ENCODE measurements at regions not wholly inside any gene's neighbourhood (a gene's known extent, or its start where the extent isn't known, plus 50 kb on each side); places are given as distances from the start of the nearest gene placed in this dataset.
"Not testable (repeated sequence)": the region's sequence is repeated elsewhere in the genome, so short reads cannot be mapped to it uniquely, and the experiment has no call there.

DNA sequence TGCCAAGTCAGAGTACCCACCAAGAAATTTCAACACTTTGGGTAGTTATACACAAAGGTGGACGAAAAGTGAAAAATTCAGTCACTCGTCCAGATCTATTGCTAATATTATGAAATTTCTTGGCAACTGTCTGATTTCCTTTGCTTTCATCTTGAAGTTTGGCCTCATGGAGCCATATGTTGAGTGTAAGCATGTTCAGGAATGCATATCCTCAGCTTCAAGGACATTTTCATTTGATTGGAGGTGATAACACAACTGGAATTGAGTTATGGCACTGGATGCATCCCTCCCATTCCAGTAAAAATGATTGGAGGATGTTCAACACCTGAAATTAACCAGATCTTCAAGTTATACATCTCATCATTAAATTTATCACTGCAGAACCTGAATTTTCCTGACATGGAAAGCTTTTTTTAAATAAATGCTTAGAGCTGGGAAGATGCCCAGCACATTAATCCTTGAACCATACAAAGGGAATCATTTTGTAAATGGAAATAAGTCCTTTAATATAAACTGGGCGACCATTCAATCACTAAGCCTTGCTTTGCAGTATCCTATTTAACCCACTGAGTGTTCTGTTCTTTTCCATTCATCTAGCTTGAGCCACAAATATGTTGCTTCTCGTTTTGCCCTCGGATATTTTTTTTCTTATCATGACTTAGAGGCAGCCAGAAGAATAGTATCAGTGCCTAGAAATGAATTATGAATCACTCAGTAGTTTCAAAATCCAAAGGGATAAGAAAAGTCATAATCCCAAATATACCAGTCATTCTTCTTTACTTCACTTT is 273.7 kb upstream of the PIK3R1 start:
- peak; percentile 22 for DNase-seq (ENCODE audit: low read depth, low spot score)

DNA sequence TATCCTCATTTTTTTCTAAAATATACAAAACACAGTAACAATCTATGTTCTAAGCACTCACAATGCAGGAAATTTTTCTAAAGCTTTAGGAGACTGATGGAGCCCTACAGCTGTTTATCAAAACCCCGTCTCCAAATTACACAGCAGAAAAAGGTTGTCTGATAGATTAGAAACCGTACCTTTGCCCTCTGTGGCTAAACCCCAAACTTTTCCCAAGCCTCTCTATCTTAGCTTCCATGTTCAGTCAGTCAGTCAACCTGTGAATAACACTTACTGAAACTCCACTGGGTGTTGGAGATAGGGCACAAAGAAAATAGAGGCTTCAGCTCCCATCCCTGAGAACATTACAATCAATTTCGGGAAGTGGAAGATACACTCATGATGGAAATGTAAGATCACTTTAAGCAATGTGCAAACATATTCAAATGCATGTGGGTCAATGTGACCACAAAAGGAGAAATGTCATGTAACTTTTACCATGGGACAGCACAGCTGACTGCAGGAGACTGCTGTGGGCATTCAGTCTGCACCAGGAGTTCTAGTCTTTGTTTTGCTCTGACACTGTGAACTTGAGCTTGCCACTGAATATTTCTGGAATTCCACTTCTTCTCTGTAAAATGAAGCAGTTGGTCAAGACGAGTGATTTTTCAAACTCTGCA is 279.5 kb upstream of the PIK3R1 start:
- peak; percentile 16 for DNase-seq (ENCODE audit: low read depth, low spot score)

- DNase-seq (ENCODE audit: low read depth, low spot score) = no peak
Measured at GRCh38 chr5:67934976-67935375, 280.6 kb upstream of the PIK3R1 start.

- no peak for DNase-seq (ENCODE audit: low read depth, low spot score)
Measured at GRCh38 chr5:67925511-67925910, 290.0 kb upstream of the PIK3R1 start.

DNA sequence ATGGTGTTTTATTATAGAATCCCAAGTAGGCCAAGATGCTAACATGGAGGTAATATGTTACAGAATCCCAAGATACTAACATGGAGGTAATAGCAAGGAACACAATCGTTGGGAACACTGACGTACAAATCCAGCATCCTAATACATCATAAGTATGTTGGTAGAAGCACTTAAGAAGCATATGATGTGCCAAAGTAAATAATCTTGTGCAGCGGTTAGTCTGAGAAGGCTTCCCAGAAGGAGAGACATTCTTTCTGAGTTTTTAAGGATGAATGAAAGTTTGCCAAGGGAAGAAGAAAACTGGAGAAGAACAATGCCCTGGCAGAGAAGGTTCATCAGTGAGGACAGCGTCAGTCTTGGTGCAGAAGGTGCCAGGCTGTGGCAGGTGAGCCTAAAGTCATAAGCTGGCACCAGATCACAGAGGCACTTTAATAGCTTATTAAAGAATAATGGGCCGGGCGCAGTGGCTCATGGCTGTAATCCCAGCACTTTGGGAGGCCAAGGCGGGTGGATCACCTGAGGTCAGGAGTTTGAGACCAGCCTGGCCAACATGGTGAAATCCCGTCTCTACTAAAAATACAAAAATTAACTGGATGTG is 294.5 kb upstream of the PIK3R1 start:
- peak; percentile 33 for DNase-seq (ENCODE audit: low read depth, low spot score)

- DNase-seq (ENCODE audit: low read depth, low spot score) = not testable (repeated sequence)
Measured at GRCh38 chr5:67919532-67919931, 296.0 kb upstream of the PIK3R1 start.

DNA sequence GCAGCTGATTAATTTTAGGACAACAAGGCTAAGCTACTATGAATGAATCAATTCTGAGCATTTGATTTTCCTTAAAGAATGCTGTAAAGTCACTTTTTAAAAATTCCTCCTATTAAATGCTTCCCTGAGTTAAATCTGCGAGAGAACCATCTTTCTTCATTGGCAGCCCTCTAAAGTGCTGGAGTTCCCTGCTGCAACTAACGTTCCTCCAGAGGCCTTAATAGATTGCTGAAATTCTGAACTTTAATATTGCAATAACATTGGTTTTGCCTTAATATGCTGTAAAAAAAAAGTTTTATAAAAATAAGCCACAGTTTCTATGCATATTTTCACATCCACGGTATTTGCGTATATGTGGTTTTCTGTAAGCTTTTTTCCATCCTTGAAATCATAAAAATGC is 298.0 kb upstream of the PIK3R1 start:
- no peak for DNase-seq (ENCODE audit: low read depth, low spot score)

- no peak for DNase-seq (ENCODE audit: low read depth, low spot score)
Measured at GRCh38 chr5:67910546-67910945, 305.0 kb upstream of the PIK3R1 start.

GRCh38 chr5:67908126-67908765 is 307.3 kb upstream of the PIK3R1 start:
- DNase-seq (ENCODE audit: low read depth, low spot score) = no peak

- DNase-seq (ENCODE audit: low read depth, low spot score) = no peak
Measured at GRCh38 chr5:67904366-67904765, 311.2 kb upstream of the PIK3R1 start.

DNA sequence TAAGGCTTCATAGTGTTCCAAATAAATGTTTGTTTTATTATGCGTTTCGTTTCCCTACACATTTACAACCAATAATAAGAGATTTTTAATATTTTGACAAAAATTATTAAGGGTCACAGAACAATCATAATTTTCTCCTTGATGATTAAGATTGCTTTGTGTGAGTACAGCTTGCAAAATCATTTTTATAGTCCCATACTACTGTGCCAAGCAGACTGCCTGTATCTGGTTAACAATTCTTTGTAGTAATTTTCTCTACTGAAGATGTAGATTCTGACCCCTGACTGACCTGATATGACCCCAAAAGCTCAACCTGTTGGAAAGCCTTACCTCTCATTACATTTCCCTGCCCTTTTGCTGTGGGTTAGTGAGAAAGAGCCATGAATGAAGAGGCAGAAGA is 311.9 kb upstream of the PIK3R1 start:
- DNase-seq (ENCODE audit: low read depth, low spot score) = no peak

DNA sequence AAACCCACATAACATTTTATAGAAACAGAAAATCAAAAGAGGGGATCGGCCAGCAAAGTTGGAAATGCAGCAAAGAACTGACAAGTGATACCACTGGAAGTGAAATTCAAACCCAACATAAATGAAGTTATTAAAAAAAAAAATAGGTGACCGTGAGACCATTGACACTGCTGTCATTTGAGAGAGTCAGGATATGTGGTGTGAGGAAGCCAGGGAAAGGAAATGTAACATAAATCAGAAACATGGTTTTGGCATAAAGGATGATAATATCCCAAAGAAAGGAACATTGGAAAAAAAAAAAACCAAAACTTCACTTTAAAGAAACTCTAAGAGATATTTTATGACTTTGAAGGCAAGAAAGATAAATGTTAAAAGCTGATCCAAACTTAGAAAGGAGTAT is 312.4 kb upstream of the PIK3R1 start:
- no peak for DNase-seq (ENCODE audit: low read depth, low spot score)

- no peak for DNase-seq (ENCODE audit: low read depth, low spot score)
Measured at GRCh38 chr5:67902497-67902830, 313.1 kb upstream of the PIK3R1 start.

DNA sequence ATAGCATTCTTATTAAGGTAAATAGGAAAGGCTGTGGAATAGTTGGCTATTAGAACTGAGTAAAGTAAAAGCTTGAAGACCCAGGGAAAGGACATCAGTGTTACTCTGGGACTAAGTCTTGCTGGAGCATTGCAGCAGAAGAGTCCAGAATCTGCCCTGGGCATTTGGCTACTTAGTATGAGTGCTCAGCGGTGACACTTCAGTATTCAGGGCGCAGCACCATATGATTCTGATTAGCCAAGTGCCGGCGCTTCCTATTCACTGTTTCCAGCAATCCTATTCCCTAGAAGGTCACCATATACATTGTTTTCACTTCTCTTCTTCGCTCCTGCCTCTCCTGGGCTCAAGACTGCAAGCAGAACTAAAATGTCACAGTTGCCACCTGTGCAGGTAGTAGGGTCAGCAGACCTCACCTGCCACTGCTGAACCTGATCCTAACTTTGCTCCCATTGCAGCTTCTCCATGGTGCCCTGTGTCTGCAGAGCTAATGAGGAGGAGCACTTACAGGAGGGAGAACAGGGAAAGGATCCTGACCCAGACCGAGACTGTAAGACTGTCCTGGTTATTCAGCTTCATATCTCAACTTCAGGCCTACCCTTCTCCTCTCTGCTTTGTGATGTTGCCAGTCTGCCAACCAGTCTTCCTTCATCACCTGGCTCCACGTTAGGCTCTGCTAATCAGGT is 313.6 kb upstream of the PIK3R1 start:
- no peak for DNase-seq (ENCODE audit: low read depth, low spot score)

DNA sequence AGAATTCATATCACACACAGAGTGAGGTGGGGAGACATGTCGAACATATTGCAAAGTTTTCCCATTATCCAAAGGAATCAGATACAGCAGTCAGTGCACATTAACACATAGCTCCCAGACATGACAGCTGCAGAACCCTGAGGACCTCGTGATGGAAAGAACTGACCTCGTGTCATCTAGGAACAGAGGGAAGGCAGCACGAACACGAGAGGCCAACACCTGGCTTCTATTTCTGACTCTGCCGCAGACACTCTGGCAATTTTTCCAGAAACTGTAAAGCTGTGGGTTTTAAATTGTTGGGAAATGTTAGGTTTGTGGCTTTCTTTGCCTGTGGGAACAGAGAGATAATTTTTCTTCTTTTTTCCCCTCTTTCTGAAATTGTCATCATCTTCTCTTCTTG is 315.0 kb upstream of the PIK3R1 start:
- DNase-seq (ENCODE audit: low read depth, low spot score) = peak; percentile 2

DNA sequence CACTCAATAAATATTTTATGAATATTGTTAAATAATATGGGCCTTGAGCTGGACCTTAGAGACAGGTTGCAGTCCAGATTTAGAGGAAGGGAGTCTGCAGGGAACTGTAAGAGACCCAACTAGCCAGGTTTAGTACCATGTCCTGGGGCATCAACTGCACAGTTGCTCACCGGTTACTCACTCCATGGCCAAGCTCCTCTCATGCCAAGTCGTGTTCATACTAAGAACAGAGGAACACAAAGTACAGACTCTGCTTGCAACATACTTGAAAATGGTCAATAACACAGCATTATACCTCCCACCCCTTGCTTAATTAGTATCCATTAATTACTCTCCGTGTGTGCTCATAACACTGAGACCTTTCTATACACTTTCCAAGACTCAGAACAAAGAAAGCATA is 317.6 kb upstream of the PIK3R1 start:
- no peak for DNase-seq (ENCODE audit: low read depth, low spot score)

GRCh38 chr5:67897431-67897830 is 318.1 kb upstream of the PIK3R1 start:
- no peak for DNase-seq (ENCODE audit: low read depth, low spot score)

DNA sequence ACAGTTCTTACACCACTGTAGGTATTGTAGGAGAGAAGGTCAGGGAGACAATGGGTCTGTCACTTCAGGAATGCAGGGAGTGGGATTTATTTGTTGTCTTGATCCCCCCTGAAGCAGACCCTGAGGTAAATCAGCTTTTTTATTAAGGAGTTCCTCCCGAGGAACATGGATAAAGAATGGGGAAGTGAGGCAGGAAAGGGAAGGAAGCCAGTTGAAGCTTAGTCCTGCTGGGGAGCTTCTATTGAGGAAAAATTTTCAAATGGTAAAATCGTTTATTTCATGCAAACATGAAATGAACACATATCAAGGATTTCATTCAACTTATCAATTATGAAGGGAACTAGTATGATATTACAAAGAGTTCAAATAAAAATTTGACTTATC is 318.6 kb upstream of the PIK3R1 start:
- no peak for DNase-seq (ENCODE audit: low read depth, low spot score)

- DNase-seq (ENCODE audit: low read depth, low spot score) = no peak
Measured at GRCh38 chr5:67896311-67896929, 319.1 kb upstream of the PIK3R1 start.

DNA sequence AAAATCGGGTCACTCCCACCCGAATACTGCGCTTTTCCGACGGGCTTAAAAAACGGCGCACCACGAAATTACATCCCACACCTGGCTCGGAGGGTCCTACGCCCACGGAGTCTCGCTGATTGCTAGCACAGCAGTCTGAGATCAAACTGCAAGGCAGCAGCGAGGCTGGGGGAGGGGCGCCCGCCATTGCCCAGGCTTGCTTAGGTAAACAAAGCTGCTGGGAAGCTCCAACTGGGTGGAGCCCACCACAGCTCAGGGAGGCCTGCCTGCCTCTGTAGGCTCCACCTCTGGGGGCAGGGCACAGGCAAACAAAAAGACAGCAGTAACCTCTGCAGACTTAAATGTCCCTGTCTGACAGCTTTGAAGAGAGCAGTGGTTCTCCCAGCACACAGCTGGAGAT is 325.7 kb upstream of the PIK3R1 start:
- DNase-seq (ENCODE audit: low read depth, low spot score) = not testable (repeated sequence)

DNA sequence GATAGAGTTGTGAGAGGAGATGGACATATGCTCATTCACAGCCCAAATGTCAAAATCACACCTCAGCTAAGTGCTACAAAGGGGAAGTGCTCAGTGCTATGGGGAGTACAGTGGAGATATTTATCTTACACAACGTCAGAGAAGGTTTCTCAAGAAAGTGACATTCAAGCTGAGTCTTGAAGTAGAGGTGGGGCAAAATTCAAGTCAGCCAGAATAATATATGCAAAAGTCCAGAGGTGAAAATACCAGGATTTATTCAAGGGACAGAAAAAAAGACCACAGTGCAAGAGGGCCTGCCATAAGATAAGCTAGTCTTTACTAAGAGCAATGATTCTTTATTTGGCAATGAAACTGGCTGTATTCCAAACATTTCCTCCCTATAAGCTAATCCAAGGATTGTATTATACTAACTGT is 327.8 kb upstream of the PIK3R1 start:
- no peak for DNase-seq (ENCODE audit: low read depth, low spot score)

GRCh38 chr5:67886761-67887160 is 328.8 kb upstream of the PIK3R1 start:
- DNase-seq (ENCODE audit: low read depth, low spot score) = no peak
